ENCODE measurements at regions not wholly inside any gene's neighbourhood (a gene's known extent, or its start where the extent isn't known, plus 50 kb on each side); places are given as distances from the start of the nearest gene placed in this dataset.

DNA sequence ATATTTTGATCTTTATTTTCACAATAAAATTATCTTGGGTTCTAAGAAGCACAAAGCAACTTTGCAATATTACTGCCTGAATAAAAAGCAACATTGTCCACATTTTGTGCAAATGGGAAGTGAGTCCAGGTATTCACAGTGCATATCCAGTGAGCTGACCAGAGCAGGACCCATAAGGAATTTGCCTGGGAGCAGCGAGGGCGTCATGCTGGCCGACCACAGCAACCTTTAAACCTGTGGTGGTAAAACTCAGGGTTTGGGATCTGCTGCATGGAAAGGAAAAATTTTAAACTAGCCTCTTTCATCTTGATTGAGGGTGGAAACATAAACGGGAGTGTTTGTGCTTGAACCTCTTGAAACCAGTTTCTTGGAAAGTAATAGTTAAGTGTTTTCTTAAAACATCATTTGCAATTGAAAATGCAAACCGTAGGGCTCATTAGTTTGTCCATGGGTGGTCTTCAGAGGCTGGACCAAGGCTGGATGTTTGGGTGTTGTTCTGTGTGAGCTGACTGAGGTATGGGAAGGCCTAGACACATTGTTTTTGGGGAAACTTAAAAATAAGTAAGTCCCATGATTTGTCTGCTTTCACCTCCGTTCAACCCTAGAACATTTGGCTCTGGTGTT is 85.0 kb upstream of the ANKH start:
- H2BK120ac ChIP-seq (ENCODE audit: low read depth, low read length) = no peak overlapping the region
- no peak overlapping the region for H4K8ac ChIP-seq (ENCODE audit: low read depth, low read length)
- no peak overlapping the region for H4K5ac ChIP-seq (ENCODE audit: low read length)
- H3K4me1 ChIP-seq (ENCODE audit: control insufficient read depth, low read depth, low read length) = no peaks in the 10 kb centered on the region
- no peak overlapping the region for H3K27ac ChIP-seq (ENCODE audit: low read depth, low read length)
- no peak overlapping the region for H3K18ac ChIP-seq (ENCODE audit: low read length)
- no peak overlapping the region for H3K23ac ChIP-seq (ENCODE audit: low read length)
- no peak overlapping the region for H2AK5ac ChIP-seq (ENCODE audit: low read length)
- no peak overlapping the region for H3K4me2 ChIP-seq (ENCODE audit: low read length)
- peak; percentile 7 for DNase-seq
- H3K56ac ChIP-seq (ENCODE audit: low read length) = no peak overlapping the region
- H3K9ac ChIP-seq (ENCODE audit: low read length) = no peak overlapping the region
- H2BK5ac ChIP-seq (ENCODE audit: low read length) = no peak overlapping the region
- no peaks in the 10 kb centered on the region for H3K36me3 ChIP-seq (ENCODE audit: control insufficient read depth, insufficient read depth, low read length)
- H3K4ac ChIP-seq (ENCODE audit: low read depth, low read length) = no peak overlapping the region
- H3K79me1 ChIP-seq (ENCODE audit: low read length) = no peaks in the 10 kb centered on the region
- no peak overlapping the region for H3K4me3 ChIP-seq (ENCODE audit: low read length)
- H3K79me2 ChIP-seq (ENCODE audit: control insufficient read depth, insufficient read depth, low read length) = no peaks in the 10 kb centered on the region
- no peak overlapping the region for H2BK15ac ChIP-seq (replicated peaks; ENCODE audit: low read depth)
- no peaks in the 10 kb centered on the region for H3K27me3 ChIP-seq (ENCODE audit: insufficient read depth, low read length, poor library complexity)
- WGBS (ENCODE audit: extremely low coverage, insufficient coverage, low lambda C conversion rate) = no CpG with 5 or more reads among the region's 6 CpGs

DNA sequence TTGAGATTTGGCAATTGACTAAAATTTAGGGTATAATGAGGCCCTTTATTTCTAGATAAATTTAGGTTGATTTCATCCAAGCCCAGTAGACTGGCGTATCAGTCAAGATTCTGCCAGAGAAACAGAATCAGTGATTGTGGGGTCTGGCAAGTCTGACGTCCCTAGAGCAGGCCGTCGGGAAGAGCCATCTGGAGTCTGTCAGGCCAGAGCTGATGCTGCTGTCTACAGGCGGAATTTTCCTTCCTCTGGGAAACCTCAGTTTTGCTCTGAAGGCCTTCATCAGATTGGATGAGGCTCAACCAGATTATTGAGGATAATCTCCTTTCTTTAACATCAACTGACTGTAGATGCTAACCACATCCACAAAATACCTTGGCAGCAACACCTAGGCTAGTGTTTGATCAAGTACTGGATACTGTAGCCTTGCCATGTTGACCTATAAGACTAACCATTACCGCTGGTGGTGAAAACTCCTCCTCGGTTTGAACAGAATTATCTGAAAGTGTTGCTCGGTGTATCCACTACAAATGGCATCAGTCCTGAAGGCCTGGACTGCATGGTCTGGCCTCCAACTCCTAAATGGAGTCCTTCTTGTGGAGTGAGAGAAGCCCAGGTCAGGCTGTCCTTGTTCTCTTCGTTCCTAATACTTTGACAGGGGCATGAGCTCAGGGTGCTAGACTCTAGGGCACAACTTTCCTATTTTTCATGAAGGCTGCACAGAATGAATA is 83.2 kb upstream of the ANKH start:
- Histone ChIP-seq H3K27ac (ENCODE audit: low read depth, low read length) (no peak overlapping the region), H3K4ac (ENCODE audit: low read depth, low read length) (no peak overlapping the region), H4K8ac (ENCODE audit: low read depth, low read length) (no peak overlapping the region), H3K9ac (ENCODE audit: low read length) (no peak overlapping the region), H4K5ac (ENCODE audit: low read length) (no peak overlapping the region), H2AK5ac (ENCODE audit: low read length) (no peak overlapping the region), H3K4me2 (ENCODE audit: low read length) (no peak overlapping the region), H3K79me1 (ENCODE audit: low read length) (no peaks in the 10 kb centered on the region), H2BK120ac (ENCODE audit: low read depth, low read length) (no peak overlapping the region), H3K36me3 (ENCODE audit: control insufficient read depth, insufficient read depth, low read length) (no peaks in the 10 kb centered on the region), H3K23ac (ENCODE audit: low read length) (no peak overlapping the region), H3K56ac (ENCODE audit: low read length) (no peak overlapping the region), H3K27me3 (ENCODE audit: insufficient read depth, low read length, poor library complexity) (no peaks in the 10 kb centered on the region), H2BK15ac (replicated peaks; ENCODE audit: low read depth) (no peak overlapping the region), H2BK5ac (ENCODE audit: low read length) (no peak overlapping the region), H3K79me2 (ENCODE audit: control insufficient read depth, insufficient read depth, low read length) (no peaks in the 10 kb centered on the region), H3K18ac (ENCODE audit: low read length) (no peak overlapping the region), H3K4me1 (ENCODE audit: control insufficient read depth, low read depth, low read length) (no peaks in the 10 kb centered on the region), H3K4me3 (ENCODE audit: low read length) (no peak overlapping the region)
- DNase-seq = no peak
- WGBS (ENCODE audit: extremely low coverage, insufficient coverage, low lambda C conversion rate) = no CpG with 5 or more reads among the region's 9 CpGs

DNA sequence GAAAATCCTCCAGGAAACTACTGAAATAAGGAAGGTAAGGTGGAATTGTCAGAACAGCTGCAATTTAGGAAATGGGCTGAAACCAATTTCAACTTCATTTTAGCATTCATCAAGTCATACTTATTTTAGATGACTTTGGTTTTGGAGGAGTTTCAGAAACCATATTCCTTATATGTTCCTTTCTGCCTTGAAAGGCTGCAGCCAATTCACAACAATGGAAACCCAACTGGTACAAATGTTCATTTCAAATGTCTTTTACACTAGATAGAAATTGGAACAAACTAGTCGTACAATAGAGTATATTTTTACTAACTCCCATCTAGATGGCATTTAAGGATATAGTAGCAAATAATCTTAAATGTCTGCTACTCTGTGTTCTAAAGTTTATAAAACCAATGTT is 82.6 kb upstream of the ANKH start:
- no peak overlapping the region for H2BK5ac ChIP-seq (ENCODE audit: low read length)
- no peak overlapping the region for H3K4me2 ChIP-seq (ENCODE audit: low read length)
- no peaks in the 10 kb centered on the region for H3K4me1 ChIP-seq (ENCODE audit: control insufficient read depth, low read depth, low read length)
- H2BK120ac ChIP-seq (ENCODE audit: low read depth, low read length) = no peak overlapping the region
- H3K56ac ChIP-seq (ENCODE audit: low read length) = no peak overlapping the region
- H3K79me1 ChIP-seq (ENCODE audit: low read length) = no peaks in the 10 kb centered on the region
- H3K79me2 ChIP-seq (ENCODE audit: control insufficient read depth, insufficient read depth, low read length) = no peaks in the 10 kb centered on the region
- H4K5ac ChIP-seq (ENCODE audit: low read length) = no peak overlapping the region
- H3K27ac ChIP-seq (ENCODE audit: low read depth, low read length) = no peak overlapping the region
- no peaks in the 10 kb centered on the region for H3K36me3 ChIP-seq (ENCODE audit: control insufficient read depth, insufficient read depth, low read length)
- H3K23ac ChIP-seq (ENCODE audit: low read length) = no peak overlapping the region
- no peak for DNase-seq
- no peak overlapping the region for H3K4me3 ChIP-seq (ENCODE audit: low read length)
- no CpG with 5 or more reads among the region's 1 CpG for WGBS (ENCODE audit: extremely low coverage, insufficient coverage, low lambda C conversion rate)
- H2BK15ac ChIP-seq (replicated peaks; ENCODE audit: low read depth) = no peak overlapping the region
- H3K9ac ChIP-seq (ENCODE audit: low read length) = no peak overlapping the region
- no peak overlapping the region for H4K8ac ChIP-seq (ENCODE audit: low read depth, low read length)
- H3K4ac ChIP-seq (ENCODE audit: low read depth, low read length) = no peak overlapping the region
- no peak overlapping the region for H3K18ac ChIP-seq (ENCODE audit: low read length)
- no peak overlapping the region for H2AK5ac ChIP-seq (ENCODE audit: low read length)
- no peaks in the 10 kb centered on the region for H3K27me3 ChIP-seq (ENCODE audit: insufficient read depth, low read length, poor library complexity)

DNA sequence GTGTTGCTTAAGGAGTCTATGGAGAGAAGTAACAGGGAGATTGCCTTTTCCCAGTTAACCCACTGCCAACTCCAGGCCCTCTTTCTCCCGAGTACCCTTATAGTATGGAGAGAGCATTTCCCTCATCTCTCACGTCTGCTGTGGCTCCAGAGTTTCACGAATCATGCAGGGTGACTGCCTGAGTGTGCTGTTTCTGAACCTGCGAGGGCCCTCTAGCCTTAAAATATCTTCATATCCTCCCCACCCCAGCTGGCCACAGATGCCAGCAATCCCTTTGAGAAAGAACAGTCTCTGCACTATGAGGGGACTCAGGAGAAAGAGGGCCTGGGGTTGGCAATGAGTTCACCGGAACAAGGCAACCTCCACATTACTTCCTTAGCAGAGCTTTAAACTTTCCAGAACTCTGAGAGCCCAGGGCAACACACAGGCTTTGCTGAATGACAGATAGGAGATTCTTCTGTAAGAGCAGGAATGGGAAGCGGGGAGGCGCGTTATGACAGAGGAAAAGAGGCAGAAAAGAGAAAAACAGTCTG is 81.6 kb upstream of the ANKH start:
- no peak overlapping the region for H3K4me2 ChIP-seq (ENCODE audit: low read length)
- H3K4me1 ChIP-seq (ENCODE audit: control insufficient read depth, low read depth, low read length) = no peaks in the 10 kb centered on the region
- no peak overlapping the region for H3K27ac ChIP-seq (ENCODE audit: low read depth, low read length)
- no peak overlapping the region for H2BK15ac ChIP-seq (replicated peaks; ENCODE audit: low read depth)
- H3K36me3 ChIP-seq (ENCODE audit: control insufficient read depth, insufficient read depth, low read length) = no peaks in the 10 kb centered on the region
- H3K23ac ChIP-seq (ENCODE audit: low read length) = no peak overlapping the region
- no peak overlapping the region for H2BK120ac ChIP-seq (ENCODE audit: low read depth, low read length)
- H4K5ac ChIP-seq (ENCODE audit: low read length) = no peak overlapping the region
- H3K9ac ChIP-seq (ENCODE audit: low read length) = no peak overlapping the region
- no CpG with 5 or more reads among the region's 8 CpGs for WGBS (ENCODE audit: extremely low coverage, insufficient coverage, low lambda C conversion rate)
- H3K4ac ChIP-seq (ENCODE audit: low read depth, low read length) = no peak overlapping the region
- H2BK5ac ChIP-seq (ENCODE audit: low read length) = no peak overlapping the region
- H3K4me3 ChIP-seq (ENCODE audit: low read length) = no peak overlapping the region
- H2AK5ac ChIP-seq (ENCODE audit: low read length) = no peak overlapping the region
- H3K18ac ChIP-seq (ENCODE audit: low read length) = no peak overlapping the region
- H3K79me2 ChIP-seq (ENCODE audit: control insufficient read depth, insufficient read depth, low read length) = no peaks in the 10 kb centered on the region
- no peak for DNase-seq
- H3K56ac ChIP-seq (ENCODE audit: low read length) = no peak overlapping the region
- no peaks in the 10 kb centered on the region for H3K27me3 ChIP-seq (ENCODE audit: insufficient read depth, low read length, poor library complexity)
- H4K8ac ChIP-seq (ENCODE audit: low read depth, low read length) = no peak overlapping the region
- no peaks in the 10 kb centered on the region for H3K79me1 ChIP-seq (ENCODE audit: low read length)

DNA sequence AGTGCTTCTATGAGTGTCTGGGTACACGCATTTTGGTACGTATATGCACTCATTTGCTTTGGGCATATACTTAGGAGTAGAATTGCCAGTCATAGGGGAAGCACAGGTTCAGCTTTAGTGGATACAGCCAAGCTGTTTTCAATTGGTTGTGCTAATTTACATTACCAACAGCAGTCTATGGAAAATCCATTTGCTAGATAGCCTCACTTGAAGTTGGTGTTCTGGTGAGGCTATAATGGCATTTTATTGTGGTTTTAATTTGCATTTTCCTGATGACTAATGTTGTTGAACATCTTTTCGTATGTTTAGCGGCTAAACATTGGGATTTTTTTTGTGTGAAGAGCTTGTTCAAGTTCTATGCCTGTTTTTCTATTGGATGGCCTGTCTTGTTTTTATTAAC is 76.8 kb upstream of the ANKH start:
- H3K79me2 ChIP-seq (ENCODE audit: control insufficient read depth, insufficient read depth, low read length) = no peaks in the 10 kb centered on the region
- DNase-seq = no peak

More for the DNA sequence above, 76.8 kb upstream of the ANKH start:
- Histone ChIP-seq H3K56ac (ENCODE audit: low read length) (no peak overlapping the region), H3K4ac (ENCODE audit: low read depth, low read length) (no peak overlapping the region), H4K5ac (ENCODE audit: low read length) (no peak overlapping the region), H2BK120ac (ENCODE audit: low read depth, low read length) (no peak overlapping the region), H3K36me3 (ENCODE audit: control insufficient read depth, insufficient read depth, low read length) (no peaks in the 10 kb centered on the region), H3K4me1 (ENCODE audit: control insufficient read depth, low read depth, low read length) (no peaks in the 10 kb centered on the region), H3K4me2 (ENCODE audit: low read length) (no peak overlapping the region), H2BK15ac (replicated peaks; ENCODE audit: low read depth) (no peak overlapping the region), H3K23ac (ENCODE audit: low read length) (no peak overlapping the region), H3K27ac (ENCODE audit: low read depth, low read length) (no peak overlapping the region), H3K9ac (ENCODE audit: low read length) (no peak overlapping the region), H3K4me3 (ENCODE audit: low read length) (no peak overlapping the region), H3K27me3 (ENCODE audit: insufficient read depth, low read length, poor library complexity) (no peaks in the 10 kb centered on the region), H3K79me1 (ENCODE audit: low read length) (no peaks in the 10 kb centered on the region), H4K8ac (ENCODE audit: low read depth, low read length) (no peak overlapping the region), H3K18ac (ENCODE audit: low read length) (no peak overlapping the region), H2AK5ac (ENCODE audit: low read length) (no peak overlapping the region), H2BK5ac (ENCODE audit: low read length) (no peak overlapping the region)
- no CpG with 5 or more reads among the region's 4 CpGs for WGBS (ENCODE audit: extremely low coverage, insufficient coverage, low lambda C conversion rate)
